ENCODE measurements at regions not wholly inside any gene's neighbourhood (a gene's known extent, or its start where the extent isn't known, plus 50 kb on each side); places are given as distances from the start of the nearest gene placed in this dataset.

- TF ChIP-seq POLR2A (IDR thresholded peaks at IDR 0.05) (no peak), CTCF (IDR thresholded peaks at IDR 0.05) (no peak)
Observed at GRCh38 chr13:29947839-29948238, 97.4 kb upstream of the UBL3 start.

Measured in upper lobe of left lung (tissue), 4 donors.